H1 (cell line): ENCODE measurements at regions not wholly inside any gene's neighbourhood (a gene's known extent, or its start where the extent isn't known, plus 50 kb on each side); places are given as distances from the start of the nearest gene placed in this dataset.
"Not testable (repeated sequence)": the region's sequence is repeated elsewhere in the genome, so short reads cannot be mapped to it uniquely, and the experiment has no call there.

Experiments used
- CTCF ChIA-PET: fragments of 300-600 bp; sonication (Branson Sonifier 250); formaldehyde crosslinking; loops from one replicate; lab custom pipeline; 2021; ENCODE audit not compliant: partially characterized antibody; lab: Charles Lee
- POLR2A ChIA-PET: fragments of 300-600 bp; sonication (Branson Sonifier 250); formaldehyde crosslinking; loops from one replicate; lab custom pipeline; 2021; ENCODE audit warnings: inconsistent platforms; ENCODE audit not compliant: partially characterized antibody; lab: Charles Lee
- DNase-seq, 2 experiments: peaks; one replicate each; pipeline versions ENCODE4 v3.0.0 to v3.0.0-alpha.2; 2010 to 2022; ENCODE audit warnings: low spot score in 2 of 2, low read depth in 1 of 2, mixed read lengths in 1 of 2
- FAIRE-seq: peaks from 2 replicates; lab custom pipeline; 2011; peaks lifted over from hg19 to GRCh38; lab: Jason Lieb, UNC
- H2AFZ ChIP-seq: 2 replicates; pipeline ENCODE4 v1.8.1; 2012; ENCODE audit warnings: low read length, inconsistent platforms
- H2AK5ac ChIP-seq: 2 replicates; pipeline ENCODE4 v1.6.1; 2013; ENCODE audit warnings: low read depth, low read length
- H2BK120ac ChIP-seq: replicated peaks from 2 replicates; pipeline ENCODE3; 2013; ENCODE audit warnings: low read depth, low read length, inconsistent platforms
- H2BK12ac ChIP-seq: 2 replicates; pipeline ENCODE4 v1.6.1; 2013; ENCODE audit warnings: low read depth, low read length
- H2BK15ac ChIP-seq: 2 replicates; pipeline ENCODE4 v1.6.1; 2013; ENCODE audit warnings: low read length
- H2BK20ac ChIP-seq: 2 replicates; pipeline ENCODE4 v1.6.1; 2013; ENCODE audit warnings: low read length
- H2BK5ac ChIP-seq: 2 replicates; pipeline ENCODE4 v1.6.1; 2013; ENCODE audit warnings: low read depth, low read length
- H3K14ac ChIP-seq: 2 replicates; pipeline ENCODE4 v1.6.1; 2013; ENCODE audit warnings: inconsistent platforms; ENCODE audit not compliant: insufficient read length
- H3K18ac ChIP-seq: 2 replicates; pipeline ENCODE4 v1.6.1; 2013; ENCODE audit warnings: low read length; ENCODE audit errors: extremely low read depth
- H3K23ac ChIP-seq: 2 replicates; pipeline ENCODE4 v1.6.1; 2013; ENCODE audit warnings: inconsistent platforms; ENCODE audit not compliant: insufficient read length
- H3K23me2 ChIP-seq: 2 replicates; pipeline ENCODE4 v1.6.1; 2013; ENCODE audit warnings: low read depth, low read length
- H3K27ac ChIP-seq: 2 replicates; pipeline ENCODE4 v1.6.1; 2011; ENCODE audit warnings: low read depth, low read length, inconsistent platforms
- H3K27me3 ChIP-seq, 4 experiments: replicated peaks in 1 of 4; 1 replicate in 1 of 4; 2 replicates in 3 of 4; pipeline versions ENCODE4 v1.6.1 to v1.8.1; 2011 to 2013; ENCODE audit warnings: low read length in 3 of 4, mild to moderate bottlenecking in 3 of 4, inconsistent platforms in 2 of 4, mixed read lengths in 2 of 4, moderate library complexity in 1 of 4; ENCODE audit not compliant: control insufficient read depth in 3 of 4, insufficient read depth in 3 of 4; ENCODE audit errors: extremely low read depth in 1 of 4
- H3K36me3 ChIP-seq, 4 experiments: 2 replicates each; pipeline versions ENCODE4 v1.6.1 to v1.8.1; 2011 to 2013; ENCODE audit warnings: mild to moderate bottlenecking in 4 of 4, low read length in 3 of 4, moderate library complexity in 2 of 4, control low read depth in 1 of 4, inconsistent platforms in 1 of 4; ENCODE audit not compliant: insufficient read depth in 4 of 4, control insufficient read depth in 2 of 4
- H3K4ac ChIP-seq: replicated peaks from 2 replicates; pipeline ENCODE3; 2013; ENCODE audit warnings: low read length, low read depth, mixed read lengths, inconsistent platforms; ENCODE audit not compliant: insufficient read length
- H3K4me1 ChIP-seq, 4 experiments: replicated peaks in 1 of 4; 1 replicate in 1 of 4; 2 replicates in 3 of 4; pipeline versions ENCODE4 v1.6.1 to v1.8.1; 2011 to 2013; ENCODE audit warnings: low read length in 3 of 4, inconsistent platforms in 2 of 4, mixed read lengths in 1 of 4; ENCODE audit not compliant: insufficient read depth in 4 of 4, control insufficient read depth in 3 of 4
- H3K4me2 ChIP-seq, 2 experiments: 2 replicates each; pipeline versions ENCODE4 v1.6.1 to v1.8.1; 2011 to 2013; ENCODE audit warnings: low read depth in 2 of 2, low read length in 2 of 2, control low read depth in 1 of 2, inconsistent platforms in 1 of 2, mild to moderate bottlenecking in 1 of 2; ENCODE audit not compliant: insufficient read depth in 1 of 2
- H3K4me3 ChIP-seq, 4 experiments: fragments of 200-600, 300-600 bp in 1 of 4; sonication (generic), shearing (Covaris generic), sonication (Bioruptor Twin) in 1 of 4; 2 replicates each; pipeline versions ENCODE4 v1.5.1 to v1.8.1; 2011 to 2016; ENCODE audit warnings: low read length in 4 of 4, low read depth in 3 of 4, control low read depth in 2 of 4, inconsistent platforms in 2 of 4, mild to moderate bottlenecking in 2 of 4, mixed read lengths in 1 of 4, moderate library complexity in 1 of 4; ENCODE audit not compliant: insufficient read depth in 2 of 4; ENCODE audit errors: extremely low read depth in 1 of 4
- H3K56ac ChIP-seq: replicated peaks from 2 replicates; pipeline ENCODE3; 2013; ENCODE audit warnings: low read depth, mild to moderate bottlenecking, mixed read lengths, low read length, inconsistent platforms; ENCODE audit not compliant: insufficient read length
- H3K79me1 ChIP-seq: 2 replicates; pipeline ENCODE4 v1.6.1; 2013; ENCODE audit warnings: low read depth, low read length, control low read depth
- H3K79me2 ChIP-seq, 2 experiments: 2 replicates each; pipeline versions ENCODE4 v1.6.1 to v1.8.1; 2012 to 2013; ENCODE audit warnings: low read length in 2 of 2, mild to moderate bottlenecking in 2 of 2, inconsistent platforms in 1 of 2; ENCODE audit not compliant: insufficient read depth in 2 of 2, control insufficient read depth in 1 of 2
- H3K9ac ChIP-seq, 4 experiments: replicated peaks in 1 of 4; 1 replicate in 1 of 4; 2 replicates in 3 of 4; pipeline versions ENCODE4 v1.6.1 to v1.8.1; 2011 to 2013; ENCODE audit warnings: low read depth in 3 of 4, low read length in 3 of 4, control low read depth in 2 of 4, mild to moderate bottlenecking in 2 of 4, moderate library complexity in 2 of 4, inconsistent platforms in 1 of 4; ENCODE audit errors: extremely low read depth in 1 of 4
- H3K9me3 ChIP-seq, 2 experiments: 2 replicates each; pipeline versions ENCODE4 v1.6.1 to v1.8.1; 2012 to 2013; ENCODE audit warnings: mild to moderate bottlenecking in 2 of 2, moderate library complexity in 2 of 2, control low read depth in 1 of 2, inconsistent platforms in 1 of 2, low read depth in 1 of 2, low read length in 1 of 2, mixed read lengths in 1 of 2; ENCODE audit not compliant: insufficient read depth in 2 of 2
- H4K20me1 ChIP-seq, 2 experiments: replicated peaks in 1 of 2; 2 replicates each; pipeline versions ENCODE3 to v1.8.1; 2011 to 2013; ENCODE audit warnings: inconsistent platforms in 2 of 2, low read length in 2 of 2, mild to moderate bottlenecking in 1 of 2; ENCODE audit not compliant: insufficient read depth in 2 of 2, control insufficient read depth in 1 of 2
- H4K5ac ChIP-seq: 2 replicates; pipeline ENCODE4 v1.6.1; 2013; ENCODE audit warnings: low read length, low read depth, mixed read lengths, inconsistent platforms; ENCODE audit not compliant: insufficient read length
- H4K8ac ChIP-seq: 2 replicates; pipeline ENCODE4 v1.8.0; 2013; ENCODE audit warnings: mild to moderate bottlenecking, moderate library complexity, low read length, inconsistent platforms; ENCODE audit not compliant: insufficient read depth; ENCODE audit errors: extremely low read depth
- H4K91ac ChIP-seq: replicated peaks from 2 replicates; pipeline ENCODE3; 2013; ENCODE audit warnings: low read length, mixed read lengths, inconsistent platforms; ENCODE audit not compliant: insufficient read length
- WGBS, 2 experiments: shearing (Covaris generic) in 1 of 2; methylation state at CpG; one replicate each; pipeline versions ENCODE4 v1.1.6 to v1.1.7; 2013 to 2015; ENCODE audit warnings: low lambda C conversion rate in 2 of 2, mixed read lengths in 2 of 2, inconsistent platforms in 1 of 2, low coverage in 1 of 2, missing lambda C conversion rate in 1 of 2; ENCODE audit not compliant: insufficient replicate concordance in 2 of 2, insufficient coverage in 1 of 2, insufficient read length in 1 of 2; ENCODE audit errors: extremely low coverage in 1 of 2, missing lambda C conversion rate in 1 of 2; 5-methylcytosine and 5-hydroxymethylcytosine counted together

- H3K56ac ChIP-seq, H3K14ac ChIP-seq, H2BK20ac ChIP-seq, CTCF ChIA-PET, H3K27ac ChIP-seq, H3K18ac ChIP-seq, H3K4me3 ChIP-seq, H2BK15ac ChIP-seq, H2AK5ac ChIP-seq, H3K79me2 ChIP-seq, H4K20me1 ChIP-seq, H3K9ac ChIP-seq, H3K23ac ChIP-seq, H2BK5ac ChIP-seq, H3K36me3 ChIP-seq, H4K5ac ChIP-seq, H2BK12ac ChIP-seq, H3K4me1 ChIP-seq, H4K8ac ChIP-seq, DNase-seq, H4K91ac ChIP-seq, H3K9me3 ChIP-seq, H3K4me2 ChIP-seq, H2AFZ ChIP-seq, FAIRE-seq, H3K4ac ChIP-seq, H2BK120ac ChIP-seq, H3K27me3 ChIP-seq, POLR2A ChIA-PET, H3K23me2 ChIP-seq, H3K79me1 ChIP-seq: not testable (repeated sequence)
- 100% methylated on average over 1 of the region's 5 CpGs; no CpG with 5 or more reads in 1 of the 2 experiments for WGBS, 2 experiments
These were observed 222.3 kb upstream of the PLGLB2 start for GRCh38 chr2:87525497-87525991.

- no CpG with 5 or more reads among the region's 5 CpGs for whole genome bisulfite sequencing, 2 experiments
- H2BK12ac ChIP-seq, H3K4me3 ChIP-seq, H2AK5ac ChIP-seq, H3K18ac ChIP-seq, H3K23me2 ChIP-seq, H2AFZ ChIP-seq, H3K79me2 ChIP-seq, H3K4me1 ChIP-seq, H2BK15ac ChIP-seq, H3K4ac ChIP-seq, H3K9ac ChIP-seq, H2BK20ac ChIP-seq, H4K5ac ChIP-seq, H3K56ac ChIP-seq, H3K27ac ChIP-seq, H2BK120ac ChIP-seq, H3K27me3 ChIP-seq, DNase-seq, H3K36me3 ChIP-seq, H3K4me2 ChIP-seq, H3K9me3 ChIP-seq, H4K8ac ChIP-seq, H4K20me1 ChIP-seq, CTCF ChIA-PET, H2BK5ac ChIP-seq, H3K14ac ChIP-seq, H3K79me1 ChIP-seq, POLR2A ChIA-PET, FAIRE-seq, H4K91ac ChIP-seq, H3K23ac ChIP-seq: not testable (repeated sequence)
These were observed 221.6 kb upstream of the PLGLB2 start for GRCh38 chr2:87526258-87526657.
